Erythroblast (primary cell): ENCODE measurements at regions not wholly inside any gene's neighbourhood (a gene's known extent, or its start where the extent isn't known, plus 50 kb on each side); places are given as distances from the start of the nearest gene placed in this dataset.

Experiments used
- DNase-seq, 2 experiments: peaks; one replicate each; lab custom pipeline; 2025; lab: John Stamatoyannopoulos, UW
- GATA1 ChIP-seq: IDR thresholded peaks from 2 replicates; pipeline ENCODE4 v1.6.1; 2011; ENCODE audit warnings: low read depth, mild to moderate bottlenecking, control low read depth, low read length, moderate library complexity
- POLR2A ChIP-seq: IDR thresholded peaks from 2 replicates; pipeline ENCODE4 v1.6.1; 2011; ENCODE audit warnings: mild to moderate bottlenecking, low read length

DNA sequence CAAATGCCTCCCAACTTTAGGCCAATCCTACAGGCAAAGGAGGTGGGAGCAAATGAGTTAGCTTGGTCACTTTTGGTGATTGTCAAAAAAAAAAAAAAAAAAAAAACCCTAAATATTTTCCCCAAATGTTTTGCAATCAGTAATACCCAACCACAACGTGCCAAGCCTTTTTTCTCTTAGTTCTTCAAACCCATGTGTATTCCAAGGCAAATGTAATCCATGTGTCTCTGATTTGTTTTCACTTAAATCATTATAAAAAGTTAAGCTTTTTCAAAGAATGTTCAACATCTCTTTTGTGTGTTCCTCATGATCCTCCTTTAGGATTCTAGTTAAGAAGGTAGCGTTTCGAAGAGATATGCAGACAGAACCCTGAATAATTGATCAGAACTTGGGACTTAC, 328.4 kb downstream of the PAPSS1 start:
- TF ChIP-seq POLR2A (no peak), GATA1 (no peak)

DNA sequence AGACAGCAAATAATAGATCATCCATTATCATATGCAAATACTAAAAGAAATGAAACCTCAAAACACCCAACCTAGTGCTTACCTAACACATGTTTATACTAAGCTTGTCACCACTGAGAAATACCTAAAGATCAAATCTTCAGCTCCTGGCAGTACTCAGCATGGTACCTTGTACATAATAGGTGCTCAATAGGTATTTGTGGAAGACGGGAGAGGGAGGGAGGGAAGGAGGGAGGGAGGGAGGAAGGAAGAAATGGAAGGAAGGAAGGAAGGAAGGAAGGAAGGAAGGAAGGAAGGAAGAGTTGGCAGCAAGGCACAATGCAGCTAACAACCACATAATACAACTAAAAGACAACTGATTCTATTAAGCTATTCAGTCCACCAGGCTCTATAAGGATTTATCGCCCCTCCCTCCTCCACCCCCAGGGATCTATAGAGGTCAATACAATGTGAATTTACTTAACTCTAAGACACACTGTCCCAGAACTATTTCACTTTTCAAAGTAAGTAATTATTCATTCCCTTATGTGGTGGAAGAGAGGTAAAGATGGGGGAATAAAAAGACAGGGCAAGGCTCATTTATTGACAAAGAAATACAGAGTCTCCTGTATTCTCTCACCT, 328.9 kb downstream of the PAPSS1 start:
- no peak for DNase-seq
- no peak for TF ChIP-seq POLR2A
- TF ChIP-seq GATA1 = no peak

More for the DNA sequence above, 328.4 kb downstream of the PAPSS1 start:
- no peak for DNase-seq

GRCh38 chr4:107389965-107390364, 330.1 kb downstream of the PAPSS1 start:
- TF ChIP-seq POLR2A (no peak), GATA1 (no peak)
- no peak for DNase-seq

DNA sequence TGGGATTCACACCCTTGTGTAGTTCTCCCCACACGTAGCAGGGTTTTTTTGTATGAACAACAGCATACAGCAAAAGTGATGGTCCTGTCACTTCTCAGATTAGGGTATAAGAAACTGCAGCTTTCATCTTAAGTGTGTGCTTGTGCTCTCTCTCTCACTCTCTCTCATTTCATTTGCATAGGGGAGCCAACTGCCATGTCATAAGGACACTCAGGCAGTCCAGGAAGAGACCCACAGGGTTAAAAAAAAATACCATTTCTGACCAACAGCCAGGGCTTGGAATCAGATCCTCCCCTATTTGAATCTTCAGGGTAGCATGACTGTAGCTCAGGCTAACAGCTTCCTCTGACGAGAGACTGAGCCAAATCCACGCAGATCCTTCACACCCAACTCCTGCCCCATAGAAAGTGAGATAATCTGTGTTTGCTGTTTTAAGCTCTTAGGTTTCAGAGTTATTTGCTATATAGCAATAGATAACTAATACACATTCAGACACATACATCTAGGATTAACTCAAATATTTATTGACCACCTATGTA, 331.2 kb downstream of the PAPSS1 start:
- no peak for DNase-seq
- TF ChIP-seq GATA1 (no peak), POLR2A (no peak)

- TF ChIP-seq GATA1 (no peak), POLR2A (no peak)
- DNase-seq = no peak
Measured at GRCh38 chr4:107380836-107381438, 339.1 kb downstream of the PAPSS1 start.

- TF ChIP-seq POLR2A = no peak
- TF ChIP-seq GATA1 = no peak
- no peak for DNase-seq
Measured at GRCh38 chr4:107380190-107380589, 339.8 kb downstream of the PAPSS1 start.

GRCh38 chr4:107379054-107379869, 340.8 kb downstream of the PAPSS1 start:
- TF ChIP-seq POLR2A (no peak), GATA1 (no peak)
- no peak for DNase-seq

- no peak for TF ChIP-seq GATA1
- TF ChIP-seq POLR2A = no peak
- no peak for DNase-seq
Measured at GRCh38 chr4:107376293-107376692, 340.2 kb upstream of the DKK2 start.

GRCh38 chr4:107366900-107367299, 330.8 kb upstream of the DKK2 start:
- TF ChIP-seq POLR2A (no peak), GATA1 (no peak)
- DNase-seq = no peak

- TF ChIP-seq GATA1 (no peak), POLR2A (no peak)
- DNase-seq = no peak
Measured at GRCh38 chr4:107366016-107366735, 330.1 kb upstream of the DKK2 start.

GRCh38 chr4:107363125-107363524, 327.0 kb upstream of the DKK2 start:
- no peak for TF ChIP-seq GATA1
- no peak for TF ChIP-seq POLR2A
- DNase-seq = no peak

- no peak for DNase-seq
- TF ChIP-seq GATA1 = no peak
- TF ChIP-seq POLR2A = no peak
Measured at GRCh38 chr4:107359208-107359607, 323.1 kb upstream of the DKK2 start.

GRCh38 chr4:107354304-107354703, 318.2 kb upstream of the DKK2 start:
- peak; percentile 1 to 6 for DNase-seq

- DNase-seq = no peak
- TF ChIP-seq POLR2A (no peak), GATA1 (no peak)
Measured at GRCh38 chr4:107351196-107351595, 315.1 kb upstream of the DKK2 start.
